ENCODE measurements at regions not wholly inside any gene's neighbourhood (a gene's known extent, or its start where the extent isn't known, plus 50 kb on each side); places are given as distances from the start of the nearest gene placed in this dataset.
"Not testable (repeated sequence)": the region's sequence is repeated elsewhere in the genome, so short reads cannot be mapped to it uniquely, and the experiment has no call there.

DNA sequence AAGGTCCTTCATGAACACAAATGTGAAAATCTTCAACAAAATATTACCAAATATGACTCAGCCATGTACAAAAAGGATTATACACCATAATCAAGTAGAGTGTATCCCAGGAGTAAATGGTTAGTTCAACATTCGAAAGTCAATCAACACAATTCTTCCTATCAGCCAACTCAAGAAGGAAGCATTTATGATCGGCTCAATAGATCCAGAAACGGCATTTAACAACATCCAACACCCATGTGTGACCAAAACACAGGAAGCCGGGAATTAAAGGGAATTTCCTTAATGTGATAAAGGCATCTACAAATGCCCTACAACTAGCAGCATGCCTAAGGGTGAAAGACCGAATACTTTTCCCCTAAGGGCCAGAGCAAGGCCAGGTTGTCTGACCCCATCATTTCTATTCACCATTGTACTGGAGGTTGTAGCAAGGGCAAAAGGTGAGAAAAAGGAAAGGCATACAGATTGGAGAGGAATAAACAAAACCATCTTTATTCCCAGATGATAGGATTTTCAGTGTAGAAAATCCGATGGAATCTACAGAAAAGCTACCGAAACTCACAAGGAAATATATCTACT lies 69.9 kb upstream of the CLDN5 start:
- Histone ChIP-seq H3K36me3 (no peaks in the 10 kb centered on the region), H3K9me3 (replicated peaks) (no peaks in the 10 kb centered on the region), H3K27me3 (replicated peaks) (no peaks in the 10 kb centered on the region), H3K4me3 (no peak overlapping the region), H3K27ac (no peak overlapping the region), H3K4me1 (replicated peaks) (no peaks in the 10 kb centered on the region)
- DNase-seq (ENCODE audit: low read depth in 1 of 2, low spot score in 2 of 2) = no peak

DNA sequence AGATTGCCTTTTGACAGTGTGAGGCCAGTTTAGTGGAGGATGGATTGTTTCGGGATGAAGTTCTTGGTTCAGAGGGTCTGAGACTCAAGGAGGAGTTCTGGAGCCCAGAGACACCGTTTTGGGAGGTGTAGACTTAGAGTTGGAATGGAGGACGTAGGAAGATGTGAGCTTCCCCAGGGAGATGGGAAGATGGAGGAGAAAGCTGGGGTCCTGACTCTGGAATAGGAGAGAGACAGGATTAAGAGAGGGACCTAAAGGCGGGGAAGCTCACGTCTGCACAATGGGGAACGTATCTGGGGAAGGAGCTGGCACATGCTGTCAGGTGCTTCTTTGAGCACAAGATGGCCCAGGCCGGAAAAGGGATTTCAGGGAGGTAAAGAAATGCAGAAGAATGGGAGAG lies 71.3 kb upstream of the CLDN5 start:
- Histone ChIP-seq H3K4me3 (no peak overlapping the region), H3K27me3 (replicated peaks) (no peaks in the 10 kb centered on the region), H3K27ac (no peak overlapping the region), H3K36me3 (no peaks in the 10 kb centered on the region), H3K4me1 (replicated peaks) (no peaks in the 10 kb centered on the region), H3K9me3 (replicated peaks) (no peaks in the 10 kb centered on the region)
- no peak for DNase-seq (ENCODE audit: low read depth in 1 of 2, low spot score in 2 of 2)

DNA sequence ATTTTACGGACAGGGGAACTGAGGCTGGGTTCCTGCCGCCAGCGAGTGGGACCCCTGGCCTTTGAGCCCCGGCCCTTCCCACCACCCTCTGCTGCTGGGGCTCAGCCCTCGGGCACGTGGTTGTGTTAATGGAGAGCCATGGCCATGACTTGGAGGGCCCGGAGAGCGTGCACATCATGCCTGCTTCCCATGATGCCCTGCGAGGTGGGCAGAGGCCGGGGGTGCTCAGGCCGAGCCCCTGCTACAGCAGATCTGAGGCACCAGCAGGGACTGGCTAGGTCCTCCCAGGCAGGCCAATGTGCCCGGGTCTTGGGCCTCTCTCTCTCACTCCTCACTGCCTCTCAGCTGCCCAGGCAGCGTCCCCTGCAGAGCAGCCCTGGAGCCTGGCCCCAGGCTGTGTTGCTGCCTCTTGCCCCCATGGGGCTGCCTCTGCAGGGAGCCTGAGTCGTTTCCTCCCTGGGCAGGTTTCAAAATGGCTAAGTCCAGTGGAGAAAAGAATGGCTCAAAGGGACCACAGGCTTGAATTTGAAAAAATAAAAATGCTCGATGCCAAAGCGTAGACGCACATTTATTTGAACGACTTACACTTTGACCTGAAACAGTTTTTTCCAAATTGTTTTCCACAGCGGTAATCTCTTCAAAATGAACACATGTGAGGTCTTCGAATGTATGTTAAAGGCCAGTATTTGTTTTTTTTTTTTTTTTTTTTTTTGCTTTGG lies 72.6 kb upstream of the CLDN5 start:
- H3K4me1 ChIP-seq (replicated peaks) = no peaks in the 10 kb centered on the region
- H3K27ac ChIP-seq = no peak overlapping the region
- no peaks in the 10 kb centered on the region for H3K36me3 ChIP-seq
- no peak for DNase-seq (ENCODE audit: low read depth in 1 of 2, low spot score in 2 of 2)
- H3K27me3 ChIP-seq (replicated peaks) = no peaks in the 10 kb centered on the region
- no peak overlapping the region for H3K4me3 ChIP-seq
- no peaks in the 10 kb centered on the region for H3K9me3 ChIP-seq (replicated peaks)

DNA sequence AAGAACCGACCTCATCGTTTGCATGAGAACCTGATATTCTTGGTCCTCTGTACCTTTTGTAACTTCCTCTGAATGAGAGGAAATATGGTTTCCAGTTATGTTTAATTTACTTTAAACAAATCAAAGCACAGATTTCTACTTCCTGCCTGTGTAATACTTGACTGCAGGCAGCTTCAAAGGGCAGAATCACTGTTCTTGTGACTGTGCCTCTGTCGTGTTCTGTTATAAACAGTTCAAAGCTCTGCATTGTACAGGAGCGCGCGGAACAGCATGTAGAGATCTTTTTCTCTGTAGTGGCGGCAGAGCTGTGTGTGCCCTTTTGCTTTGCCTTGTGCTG lies 73.2 kb upstream of the CLDN5 start:
- H3K9me3 ChIP-seq (replicated peaks) = no peaks in the 10 kb centered on the region
- no peaks in the 10 kb centered on the region for H3K36me3 ChIP-seq
- H3K27me3 ChIP-seq (replicated peaks) = no peaks in the 10 kb centered on the region
- DNase-seq (ENCODE audit: low read depth in 1 of 2, low spot score in 2 of 2) = no peak
- H3K4me3 ChIP-seq = no peak overlapping the region
- no peak overlapping the region for H3K27ac ChIP-seq
- H3K4me1 ChIP-seq (replicated peaks) = no peaks in the 10 kb centered on the region

DNA sequence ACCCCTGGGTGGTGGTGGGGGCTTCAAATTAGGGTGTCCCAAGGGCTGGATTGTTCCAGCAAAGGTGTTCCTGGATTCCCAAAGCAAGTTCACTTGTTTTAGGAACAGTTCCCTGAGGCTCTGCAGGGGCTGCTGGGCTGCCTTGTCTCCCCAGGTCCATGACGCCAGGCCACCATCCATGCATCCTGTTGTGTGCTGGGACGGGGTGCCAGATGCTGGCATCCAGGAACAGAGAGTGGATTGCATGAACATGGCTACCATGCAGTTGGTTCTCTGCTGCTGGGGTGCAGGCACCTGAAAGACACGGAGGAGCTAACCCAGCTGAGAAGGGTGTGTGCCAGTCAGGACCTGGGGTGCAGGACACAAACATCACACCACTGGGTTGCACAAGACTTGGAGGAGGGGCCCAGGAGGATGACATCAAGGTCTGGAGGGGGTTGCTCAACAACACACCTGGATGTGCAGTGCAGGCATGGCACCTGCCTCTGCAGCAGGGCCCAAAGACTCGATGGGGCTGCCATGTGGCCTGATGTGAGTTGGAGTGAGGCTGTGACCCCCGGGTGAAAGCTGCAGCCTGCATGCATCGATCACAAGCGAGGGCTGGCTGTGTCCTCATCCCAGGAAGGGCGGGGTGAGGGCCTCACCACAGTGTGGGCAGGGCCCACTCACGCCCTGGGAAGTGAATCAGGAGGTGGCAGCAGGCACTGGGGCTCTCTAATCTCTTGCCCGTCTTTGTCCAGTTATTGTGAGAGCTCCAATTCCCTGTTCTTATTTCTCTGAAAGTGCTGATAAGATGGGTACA lies 74.0 kb upstream of the CLDN5 start:
- DNase-seq (ENCODE audit: low read depth in 1 of 2, low spot score in 2 of 2) = no peak
- H3K4me3 ChIP-seq = no peak overlapping the region
- H3K36me3 ChIP-seq = no peaks in the 10 kb centered on the region
- H3K27me3 ChIP-seq (replicated peaks) = no peaks in the 10 kb centered on the region
- no peaks in the 10 kb centered on the region for H3K9me3 ChIP-seq (replicated peaks)
- H3K4me1 ChIP-seq (replicated peaks) = no peaks in the 10 kb centered on the region
- no peak overlapping the region for H3K27ac ChIP-seq

DNA sequence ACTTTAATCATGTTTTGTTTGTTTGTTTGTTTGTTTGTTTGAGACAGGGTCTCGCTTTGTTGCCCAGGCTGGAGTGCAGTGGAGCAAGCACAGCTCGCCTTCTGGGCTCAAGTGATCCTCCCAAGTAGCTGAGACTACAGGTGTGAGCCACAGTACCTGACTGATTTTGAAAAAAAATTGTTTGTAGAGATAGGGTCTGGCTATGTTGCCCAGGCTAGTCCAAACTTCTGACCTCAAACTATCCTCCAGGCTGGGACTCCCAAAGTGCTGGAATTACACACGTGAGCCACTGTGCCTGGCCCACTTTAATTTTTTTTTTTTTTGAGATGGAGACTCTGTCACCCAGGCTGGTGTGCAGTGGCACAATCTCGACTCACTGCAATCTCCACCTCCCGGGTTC lies 74.8 kb upstream of the CLDN5 start:
- Histone ChIP-seq H3K27me3 (replicated peaks) (0 out of 2 replicates have a peak, but pooled peaks cover 3% of the 10 kb centered on the region), H3K9me3 (replicated peaks) (no peaks in the 10 kb centered on the region), H3K36me3 (no peaks in the 10 kb centered on the region), H3K27ac (no peak overlapping the region), H3K4me1 (replicated peaks) (no peaks in the 10 kb centered on the region), H3K4me3 (no peak overlapping the region)
- no peak for DNase-seq (ENCODE audit: low read depth in 1 of 2, low spot score in 2 of 2)

DNA sequence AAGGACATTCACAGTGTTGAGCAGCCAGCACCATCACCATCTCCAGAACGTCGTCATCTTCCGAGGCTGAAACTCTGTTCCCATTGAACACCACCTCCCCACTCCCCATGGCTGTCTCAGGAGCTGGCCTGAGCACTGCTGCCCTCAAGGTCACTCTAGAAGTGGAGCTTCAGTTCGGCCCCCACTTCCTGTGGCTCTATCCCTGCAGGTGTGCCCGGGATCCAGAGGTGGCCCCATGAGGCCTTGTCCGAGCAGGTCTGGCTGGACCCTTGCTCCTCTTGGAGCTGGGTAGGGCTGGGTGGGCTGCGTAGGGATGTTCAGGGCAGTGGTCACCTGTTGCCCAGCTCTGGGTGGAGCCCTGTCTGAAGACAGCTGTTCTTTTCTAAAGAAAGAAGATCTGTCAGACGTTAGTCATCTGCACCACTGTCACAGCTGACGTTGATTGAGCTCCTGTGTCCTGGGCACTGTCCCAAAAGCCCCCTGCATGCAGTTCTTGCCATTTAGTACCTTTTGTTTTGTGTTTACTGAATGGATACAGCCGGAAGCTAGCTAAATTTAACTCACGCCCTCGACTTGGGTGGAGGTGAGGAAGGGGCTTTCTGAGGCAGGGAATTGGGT lies 75.5 kb upstream of the CLDN5 start:
- Histone ChIP-seq H3K4me3 (no peak overlapping the region), H3K9me3 (replicated peaks) (no peaks in the 10 kb centered on the region), H3K4me1 (replicated peaks) (no peaks in the 10 kb centered on the region), H3K27me3 (replicated peaks) (0 out of 2 replicates have a peak, but pooled peaks cover 3% of the 10 kb centered on the region), H3K27ac (no peak overlapping the region), H3K36me3 (no peaks in the 10 kb centered on the region)
- DNase-seq (ENCODE audit: low read depth in 1 of 2, low spot score in 2 of 2) = no peak

DNA sequence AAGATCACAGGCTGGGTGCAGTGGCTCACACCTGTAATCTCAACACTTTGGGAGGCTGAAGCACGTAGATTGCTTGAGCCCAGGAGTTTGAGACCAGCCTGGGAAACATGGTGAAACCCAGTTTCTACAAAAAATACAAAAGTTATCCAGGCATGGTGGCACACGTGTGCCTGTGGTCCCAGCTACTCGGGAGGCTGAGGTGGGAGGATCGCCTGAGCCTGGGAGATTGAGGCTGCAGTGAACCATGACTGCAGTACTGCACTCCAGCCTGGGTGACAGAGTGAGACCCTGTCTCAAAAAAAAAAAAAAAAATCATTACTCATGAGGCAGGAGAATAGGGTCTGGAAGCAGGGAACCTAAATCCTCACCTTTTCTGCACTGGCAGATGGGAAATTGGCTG lies 79.1 kb upstream of the CLDN5 start:
- peaks cover 13% of the 10 kb centered on the region for H3K27me3 ChIP-seq (replicated peaks)
- not testable (repeated sequence) for H3K4me3 ChIP-seq; H3K4me1 ChIP-seq (replicated peaks); H3K36me3 ChIP-seq; H3K27ac ChIP-seq; H3K9me3 ChIP-seq (replicated peaks); DNase-seq (ENCODE audit: low read depth in 1 of 2, low spot score in 2 of 2)

DNA sequence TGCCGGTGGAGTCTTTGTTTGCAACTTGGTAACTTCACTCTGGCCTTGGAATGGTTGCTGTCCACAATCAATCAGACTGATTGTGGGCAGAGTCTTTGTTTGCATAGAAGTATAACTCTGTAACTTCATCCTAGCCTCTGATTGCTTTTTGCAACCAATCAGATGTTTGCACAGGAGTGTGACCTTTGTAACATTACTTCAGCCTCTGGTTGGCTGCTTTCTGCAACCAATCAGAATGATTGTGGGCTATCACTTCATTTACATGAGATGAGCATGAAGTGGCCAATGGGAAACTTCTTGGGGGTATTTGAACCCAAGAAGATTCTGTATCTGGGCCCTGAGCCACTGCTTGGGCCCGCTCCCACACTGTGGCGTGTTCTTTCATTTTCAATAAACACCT lies 79.6 kb upstream of the CLDN5 start:
- Histone ChIP-seq H3K27ac (no peak overlapping the region), H3K9me3 (replicated peaks) (no peaks in the 10 kb centered on the region), H3K36me3 (no peaks in the 10 kb centered on the region)

DNA sequence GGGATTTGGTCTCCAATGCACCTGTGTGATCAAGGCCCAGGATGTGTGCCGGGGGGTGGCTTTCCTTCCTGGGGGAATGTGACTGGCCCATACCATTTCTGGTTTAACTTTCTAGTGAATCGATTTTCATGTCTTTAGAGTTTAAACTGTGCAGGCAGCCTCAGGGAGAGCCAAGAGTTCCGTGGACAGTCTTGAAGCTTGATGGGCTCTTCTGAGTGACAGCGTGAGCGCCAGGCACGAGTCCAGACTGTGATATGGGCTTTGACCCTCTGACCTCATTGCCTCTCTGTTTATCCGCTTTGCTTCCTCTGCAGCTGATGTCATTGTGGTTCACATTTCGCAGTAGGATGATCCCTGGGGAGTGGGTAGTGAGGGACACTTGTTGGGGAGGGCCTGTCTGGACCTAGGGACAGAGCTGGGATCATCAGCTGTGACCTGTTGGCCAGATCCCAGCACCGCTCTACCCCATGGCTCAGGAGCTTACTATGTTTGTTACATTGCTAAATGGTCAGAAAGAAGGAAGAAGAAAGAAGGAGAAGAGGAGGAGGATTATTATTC lies 80.6 kb upstream of the CLDN5 start:
- Histone ChIP-seq H3K27ac (no peak overlapping the region), H3K36me3 (no peaks in the 10 kb centered on the region), H3K4me3 (no peak overlapping the region), H3K4me1 (replicated peaks) (no peaks in the 10 kb centered on the region), H3K27me3 (replicated peaks) (peaks cover 14% of the 10 kb centered on the region), H3K9me3 (replicated peaks) (no peaks in the 10 kb centered on the region)
- no peak for DNase-seq (ENCODE audit: low read depth in 1 of 2, low spot score in 2 of 2)

More for the DNA sequence above, 79.6 kb upstream of the CLDN5 start:
- Histone ChIP-seq H3K4me1 (replicated peaks) (no peaks in the 10 kb centered on the region), H3K27me3 (replicated peaks) (peaks cover 14% of the 10 kb centered on the region), H3K4me3 (no peak overlapping the region)
- no peak for DNase-seq (ENCODE audit: low read depth in 1 of 2, low spot score in 2 of 2)

DNA sequence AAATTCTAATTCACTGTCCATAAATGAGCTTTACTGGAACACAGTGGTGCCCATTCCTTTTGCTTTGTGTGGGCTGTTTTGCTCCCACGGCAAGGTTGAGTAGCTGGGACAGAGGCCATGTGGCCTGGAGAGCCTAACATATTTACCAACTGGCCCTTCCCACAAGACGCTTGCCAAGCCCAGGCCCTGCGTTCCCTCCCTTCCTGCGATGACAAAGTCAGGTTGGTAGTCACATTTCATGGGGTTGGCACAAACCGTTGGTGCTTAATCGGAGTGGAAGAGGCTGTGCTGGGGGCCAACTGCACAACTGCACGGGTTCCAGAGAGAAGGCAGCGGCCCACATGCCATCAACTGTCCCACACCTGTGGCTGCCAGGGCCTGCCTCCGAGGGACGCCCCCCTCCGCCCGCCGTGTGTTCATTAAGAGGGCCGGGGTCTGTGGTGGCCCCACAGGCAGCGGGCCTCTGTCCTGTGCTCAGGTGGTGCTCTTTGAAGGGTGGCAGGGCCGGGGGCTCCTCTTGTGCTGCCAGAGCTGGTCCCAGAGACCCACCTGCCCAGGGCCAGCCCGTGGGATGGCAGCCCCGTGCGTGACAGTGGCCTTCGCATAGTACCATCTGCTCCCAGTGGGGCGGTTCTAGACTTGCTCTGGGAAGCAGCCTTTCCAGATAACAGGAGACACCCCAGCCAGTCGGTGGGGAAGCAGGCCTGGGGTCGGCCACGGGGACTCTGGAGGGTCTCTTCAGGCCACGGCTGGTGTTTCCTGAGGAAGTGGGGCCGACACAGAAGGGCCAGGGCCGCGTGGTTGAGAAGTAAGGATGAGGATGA lies 81.5 kb upstream of the CLDN5 start:
- Histone ChIP-seq H3K27me3 (replicated peaks) (peaks cover 14% of the 10 kb centered on the region), H3K36me3 (no peaks in the 10 kb centered on the region), H3K9me3 (replicated peaks) (no peaks in the 10 kb centered on the region), H3K27ac (no peak overlapping the region), H3K4me1 (replicated peaks) (no peaks in the 10 kb centered on the region), H3K4me3 (no peak overlapping the region)
- no peak for DNase-seq (ENCODE audit: low read depth in 1 of 2, low spot score in 2 of 2)

DNA sequence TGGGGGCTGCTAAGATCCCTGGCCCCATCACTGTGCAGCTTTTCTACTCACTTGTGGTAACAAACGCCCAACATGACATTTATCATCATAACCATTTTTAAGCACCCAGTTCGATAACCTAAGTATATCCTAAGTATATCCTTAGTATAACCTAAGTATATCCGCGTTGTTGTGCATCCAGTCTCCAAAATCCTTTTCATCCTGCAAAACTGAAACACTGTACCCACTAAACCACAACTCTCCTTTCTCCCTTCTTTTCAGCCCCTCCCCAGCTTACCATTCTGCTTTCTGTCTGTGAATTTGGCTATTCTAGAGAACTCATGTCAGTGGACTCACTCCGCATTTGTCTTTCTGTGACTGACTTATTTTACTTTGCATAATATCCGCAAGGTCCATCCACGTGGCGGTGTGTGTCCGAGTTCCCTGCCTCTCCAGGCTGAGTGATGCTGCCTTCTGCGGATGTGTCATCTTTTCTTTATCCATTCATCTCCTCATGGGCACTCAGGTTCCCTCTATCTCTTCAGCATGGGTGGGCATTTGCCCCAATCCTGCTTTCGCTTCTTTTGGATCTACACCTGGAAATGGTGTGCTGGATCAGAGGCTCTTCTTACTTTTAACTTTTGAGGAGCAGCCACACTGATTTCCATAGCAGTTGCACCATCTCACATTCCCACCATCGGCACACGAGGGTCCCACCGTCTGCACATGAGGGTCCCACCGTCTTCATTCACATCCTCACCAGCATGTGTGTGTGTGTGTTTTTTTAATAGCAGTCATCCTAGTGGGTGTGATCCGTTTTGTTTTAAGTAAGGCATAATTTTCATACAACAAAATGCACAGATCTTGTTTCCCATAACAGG lies 82.4 kb upstream of the CLDN5 start:
- Histone ChIP-seq H3K4me3 (no peak overlapping the region), H3K27ac (no peak overlapping the region), H3K36me3 (no peaks in the 10 kb centered on the region), H3K4me1 (replicated peaks) (no peaks in the 10 kb centered on the region), H3K9me3 (replicated peaks) (no peaks in the 10 kb centered on the region), H3K27me3 (replicated peaks) (peaks cover 14% of the 10 kb centered on the region)
- no peak for DNase-seq (ENCODE audit: low read depth in 1 of 2, low spot score in 2 of 2)

All from SJSA1 (cell line).